ENCODE measurements at regions not wholly inside any gene's neighbourhood (a gene's known extent, or its start where the extent isn't known, plus 50 kb on each side); places are given as distances from the start of the nearest gene placed in this dataset.

DNA sequence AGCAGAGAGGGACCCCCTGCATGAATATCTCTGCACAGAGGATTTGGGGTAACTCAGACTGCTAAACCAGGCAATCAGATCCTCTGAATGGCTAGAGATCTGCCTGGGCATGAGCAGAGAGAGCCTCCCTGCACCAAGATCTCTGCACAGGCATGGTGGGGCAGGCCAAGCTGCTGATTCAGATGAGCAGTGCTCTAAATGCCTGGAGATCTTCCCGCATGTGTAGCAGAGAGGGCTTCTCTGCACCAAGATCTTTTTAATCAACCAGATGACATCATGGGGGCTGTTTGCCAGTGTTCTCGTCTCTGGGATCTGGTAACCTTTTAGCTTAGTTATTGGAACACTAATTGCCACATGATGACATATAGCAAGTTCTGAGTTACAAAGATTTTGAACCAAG, 301.3 kb upstream of the GALNT5 start (continued):
- TF ChIP-seq, protein P1, sequence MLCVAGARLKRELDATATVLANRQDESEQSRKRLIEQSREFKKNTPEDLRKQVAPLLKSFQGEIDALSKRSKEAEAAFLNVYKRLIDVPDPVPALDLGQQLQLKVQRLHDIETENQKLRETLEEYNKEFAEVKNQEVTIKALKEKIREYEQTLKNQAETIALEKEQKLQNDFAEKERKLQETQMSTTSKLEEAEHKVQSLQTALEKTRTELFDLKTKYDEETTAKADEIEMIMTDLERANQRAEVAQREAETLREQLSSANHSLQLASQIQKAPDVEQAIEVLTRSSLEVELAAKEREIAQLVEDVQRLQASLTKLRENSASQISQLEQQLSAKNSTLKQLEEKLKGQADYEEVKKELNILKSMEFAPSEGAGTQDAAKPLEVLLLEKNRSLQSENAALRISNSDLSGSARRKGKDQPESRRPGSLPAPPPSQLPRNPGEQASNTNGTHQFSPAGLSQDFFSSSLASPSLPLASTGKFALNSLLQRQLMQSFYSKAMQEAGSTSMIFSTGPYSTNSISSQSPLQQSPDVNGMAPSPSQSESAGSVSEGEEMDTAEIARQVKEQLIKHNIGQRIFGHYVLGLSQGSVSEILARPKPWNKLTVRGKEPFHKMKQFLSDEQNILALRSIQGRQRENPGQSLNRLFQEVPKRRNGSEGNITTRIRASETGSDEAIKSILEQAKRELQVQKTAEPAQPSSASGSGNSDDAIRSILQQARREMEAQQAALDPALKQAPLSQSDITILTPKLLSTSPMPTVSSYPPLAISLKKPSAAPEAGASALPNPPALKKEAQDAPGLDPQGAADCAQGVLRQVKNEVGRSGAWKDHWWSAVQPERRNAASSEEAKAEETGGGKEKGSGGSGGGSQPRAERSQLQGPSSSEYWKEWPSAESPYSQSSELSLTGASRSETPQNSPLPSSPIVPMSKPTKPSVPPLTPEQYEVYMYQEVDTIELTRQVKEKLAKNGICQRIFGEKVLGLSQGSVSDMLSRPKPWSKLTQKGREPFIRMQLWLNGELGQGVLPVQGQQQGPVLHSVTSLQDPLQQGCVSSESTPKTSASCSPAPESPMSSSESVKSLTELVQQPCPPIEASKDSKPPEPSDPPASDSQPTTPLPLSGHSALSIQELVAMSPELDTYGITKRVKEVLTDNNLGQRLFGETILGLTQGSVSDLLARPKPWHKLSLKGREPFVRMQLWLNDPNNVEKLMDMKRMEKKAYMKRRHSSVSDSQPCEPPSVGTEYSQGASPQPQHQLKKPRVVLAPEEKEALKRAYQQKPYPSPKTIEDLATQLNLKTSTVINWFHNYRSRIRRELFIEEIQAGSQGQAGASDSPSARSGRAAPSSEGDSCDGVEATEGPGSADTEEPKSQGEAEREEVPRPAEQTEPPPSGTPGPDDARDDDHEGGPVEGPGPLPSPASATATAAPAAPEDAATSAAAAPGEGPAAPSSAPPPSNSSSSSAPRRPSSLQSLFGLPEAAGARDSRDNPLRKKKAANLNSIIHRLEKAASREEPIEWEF (IDR thresholded peaks at IDR 0.05; ENCODE audit: insufficient replicate concordance, low read depth, low read length): no peak

DNA sequence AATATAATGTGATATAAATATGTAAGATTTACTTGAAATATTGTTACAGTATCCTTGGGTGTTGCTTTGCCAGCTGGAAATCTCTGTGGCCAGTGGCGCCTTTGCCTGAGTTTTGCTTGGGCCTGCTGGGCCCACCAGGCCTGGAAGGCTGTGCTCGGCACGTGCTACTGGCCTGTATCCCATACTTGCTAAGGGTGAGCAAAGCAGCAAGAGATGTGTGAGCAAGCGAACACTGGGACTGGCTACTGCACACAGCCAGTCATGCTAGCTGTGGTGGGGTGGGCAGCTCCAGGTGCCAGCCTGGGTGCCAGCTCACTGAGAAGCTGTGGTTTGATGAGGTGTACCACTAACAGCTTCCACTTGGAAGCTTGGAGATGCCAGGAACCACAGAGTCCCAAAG, 299.1 kb upstream of the GALNT5 start:
- FAIRE-seq (no peak), DNase-seq (ENCODE audit: low read depth, low spot score) (no peak), ATAC-seq (no peak)
- H3K27me3 ChIP-seq (replicated peaks in 1 of 2; ENCODE audit: control insufficient read depth in 2 of 2, insufficient read depth in 2 of 2, low read length in 1 of 2): no peaks in the 10 kb centered on the region
- H3K27ac ChIP-seq (ENCODE audit: control insufficient read depth, insufficient read depth): no peak overlapping the region
- no peaks in the 10 kb centered on the region for H4K20me1 ChIP-seq (ENCODE audit: control insufficient read depth, insufficient read depth)
- CTCF ChIA-PET: no interaction called here
- no peak overlapping the region for H3K4me3 ChIP-seq
- H3K36me3 ChIP-seq (ENCODE audit: control insufficient read depth in 2 of 2, insufficient read depth in 2 of 2, low read length in 1 of 2): no peaks in the 10 kb centered on the region
- RAD21 ChIA-PET (ENCODE audit: unreplicated experiment): no interaction called here
- H2AFZ ChIP-seq (ENCODE audit: control insufficient read depth, low read depth, low read length): no peak overlapping the region
- no peaks in the 10 kb centered on the region for H3K4me1 ChIP-seq (ENCODE audit: control insufficient read depth, insufficient read depth, low read length)
- intact Hi-C loops (cut with micrococcal nuclease; ENCODE audit: unreplicated experiment): no loop called here
- no peaks in the 10 kb centered on the region for H3K79me2 ChIP-seq (ENCODE audit: control insufficient read depth, insufficient read depth, low read length)
- SMC1A ChIA-PET (ENCODE audit: uncharacterized antibody, unreplicated experiment): no interaction called here
- no peak for TF ChIP-seq MEF2B (IDR thresholded peaks at IDR 0.05; ENCODE audit: partially characterized antibody, poor library complexity, severe bottlenecking)
- TF ChIP-seq BCL11A (IDR thresholded peaks at IDR 0.05; ENCODE audit: low read depth, low read length): no peak
- TF ChIP-seq NFYA (IDR thresholded peaks at IDR 0.05; ENCODE audit: borderline replicate concordance, low read depth, low read length): no peak
- TF ChIP-seq GABPA (IDR thresholded peaks at IDR 0.05; ENCODE audit: low read depth): no peak
- TF ChIP-seq, protein P2, sequence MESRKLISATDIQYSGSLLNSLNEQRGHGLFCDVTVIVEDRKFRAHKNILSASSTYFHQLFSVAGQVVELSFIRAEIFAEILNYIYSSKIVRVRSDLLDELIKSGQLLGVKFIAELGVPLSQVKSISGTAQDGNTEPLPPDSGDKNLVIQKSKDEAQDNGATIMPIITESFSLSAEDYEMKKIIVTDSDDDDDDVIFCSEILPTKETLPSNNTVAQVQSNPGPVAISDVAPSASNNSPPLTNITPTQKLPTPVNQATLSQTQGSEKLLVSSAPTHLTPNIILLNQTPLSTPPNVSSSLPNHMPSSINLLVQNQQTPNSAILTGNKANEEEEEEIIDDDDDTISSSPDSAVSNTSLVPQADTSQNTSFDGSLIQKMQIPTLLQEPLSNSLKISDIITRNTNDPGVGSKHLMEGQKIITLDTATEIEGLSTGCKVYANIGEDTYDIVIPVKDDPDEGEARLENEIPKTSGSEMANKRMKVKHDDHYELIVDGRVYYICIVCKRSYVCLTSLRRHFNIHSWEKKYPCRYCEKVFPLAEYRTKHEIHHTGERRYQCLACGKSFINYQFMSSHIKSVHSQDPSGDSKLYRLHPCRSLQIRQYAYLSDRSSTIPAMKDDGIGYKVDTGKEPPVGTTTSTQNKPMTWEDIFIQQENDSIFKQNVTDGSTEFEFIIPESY (IDR thresholded peaks at IDR 0.05): no peak
- TF ChIP-seq ZBED1 (IDR thresholded peaks at IDR 0.05; ENCODE audit: borderline replicate concordance): no peak
- TF ChIP-seq GATAD2B (conservative IDR thresholded peaks at IDR 0.05; ENCODE audit: low read depth): no peak
- POLR2A ChIA-PET: no interaction called here
- H3K9ac ChIP-seq (ENCODE audit: control insufficient read depth, insufficient read depth, low read length): no peak overlapping the region
- BruUV-seq (replicated peaks): no TSS peak
- WGBS (ENCODE audit: insufficient coverage, insufficient replicate concordance, low lambda C conversion rate, missing lambda C conversion rate): 38% methylated on average over 4 of the region's 4 CpGs
- no peak overlapping the region for H3K4me2 ChIP-seq (ENCODE audit: control insufficient read depth, insufficient read depth)
- in situ Hi-C loops (cut with MboI): no loop called here
- peaks cover 6% of the 10 kb centered on the region; the same call in 1 of the 3 replicates for H3K9me3 ChIP-seq (replicated peaks; ENCODE audit: control insufficient read depth, insufficient read depth, low read length)
